ENCODE measurements at regions not wholly inside any gene's neighbourhood (a gene's known extent, or its start where the extent isn't known, plus 50 kb on each side); places are given as distances from the start of the nearest gene placed in this dataset.

GRCh38 chr19:30997222-30997621 lies 352.0 kb downstream of the TSHZ3 start:
- Mint-ChIP-seq H3K4me1 (no peaks in the 10 kb centered on the region), H3K27ac (no peak overlapping the region), H3K4me3 (no peak overlapping the region), H3K27me3 (ENCODE audit: low read depth) (peaks cover 24% of the 10 kb centered on the region), H3K9me3 (no peaks in the 10 kb centered on the region), H3K36me3 (no peaks in the 10 kb centered on the region)
- TF ChIP-seq CTCF (IDR thresholded peaks at IDR 0.05; ENCODE audit: unreplicated experiment), result no peak
- no peak for DNase-seq (ENCODE audit: low spot score in 2 of 2, unreplicated experiment in 2 of 2)

GRCh38 chr19:30978639-30979038 lies 370.6 kb downstream of the TSHZ3 start:
- no peak for DNase-seq (ENCODE audit: low spot score in 2 of 2, unreplicated experiment in 2 of 2)
- H3K27ac Mint-ChIP-seq, result no peak overlapping the region
- H3K36me3 Mint-ChIP-seq, result no peaks in the 10 kb centered on the region
- peaks cover 11% of the 10 kb centered on the region for H3K9me3 Mint-ChIP-seq
- no peak for TF ChIP-seq CTCF (IDR thresholded peaks at IDR 0.05; ENCODE audit: unreplicated experiment)
- H3K27me3 Mint-ChIP-seq (ENCODE audit: low read depth), result peaks cover 18% of the 10 kb centered on the region
- H3K4me3 Mint-ChIP-seq, result no peak overlapping the region
- no peaks in the 10 kb centered on the region for H3K4me1 Mint-ChIP-seq

- H3K4me3 Mint-ChIP-seq, result no peak overlapping the region
- H3K36me3 Mint-ChIP-seq, result no peaks in the 10 kb centered on the region
- no peak overlapping the region for H3K27ac Mint-ChIP-seq
- no peaks in the 10 kb centered on the region for H3K9me3 Mint-ChIP-seq
- no peak for TF ChIP-seq CTCF (IDR thresholded peaks at IDR 0.05; ENCODE audit: unreplicated experiment)
- no peak for DNase-seq (ENCODE audit: low spot score in 2 of 2, unreplicated experiment in 2 of 2)
- peaks cover 10% of the 10 kb centered on the region for H3K27me3 Mint-ChIP-seq (ENCODE audit: low read depth)
- no peaks in the 10 kb centered on the region for H3K4me1 Mint-ChIP-seq
These were observed 379.6 kb downstream of the TSHZ3 start for GRCh38 chr19:30969591-30969990.

- no peak for TF ChIP-seq CTCF (IDR thresholded peaks at IDR 0.05; ENCODE audit: unreplicated experiment)
- no peak overlapping the region for H3K27ac Mint-ChIP-seq
- H3K9me3 Mint-ChIP-seq, result no peaks in the 10 kb centered on the region
- no peak for DNase-seq (ENCODE audit: low spot score in 2 of 2, unreplicated experiment in 2 of 2)
- peaks cover 7% of the 10 kb centered on the region for H3K27me3 Mint-ChIP-seq (ENCODE audit: low read depth)
- H3K4me3 Mint-ChIP-seq, result no peak overlapping the region
- no peaks in the 10 kb centered on the region for H3K4me1 Mint-ChIP-seq
- H3K36me3 Mint-ChIP-seq, result no peaks in the 10 kb centered on the region
These were observed 380.3 kb downstream of the TSHZ3 start for GRCh38 chr19:30968841-30969399.

GRCh38 chr19:30968210-30968609 lies 381.0 kb downstream of the TSHZ3 start:
- Mint-ChIP-seq H3K4me3 (no peak overlapping the region), H3K9me3 (peaks cover 3% of the 10 kb centered on the region), H3K27me3 (ENCODE audit: low read depth) (peaks cover 7% of the 10 kb centered on the region), H3K36me3 (no peaks in the 10 kb centered on the region), H3K4me1 (no peaks in the 10 kb centered on the region), H3K27ac (no peak overlapping the region)
- no peak for DNase-seq (ENCODE audit: low spot score in 2 of 2, unreplicated experiment in 2 of 2)
- TF ChIP-seq CTCF (IDR thresholded peaks at IDR 0.05; ENCODE audit: unreplicated experiment), result no peak

- no peak overlapping the region for H3K4me3 Mint-ChIP-seq
These were observed 382.8 kb downstream of the TSHZ3 start for GRCh38 chr19:30966486-30966885.

More at GRCh38 chr19:30966486-30966885, 382.8 kb downstream of the TSHZ3 start:
- peaks cover 13% of the 10 kb centered on the region for H3K9me3 Mint-ChIP-seq
- H3K27ac Mint-ChIP-seq, result no peak overlapping the region
- H3K27me3 Mint-ChIP-seq (ENCODE audit: low read depth), result peaks cover 3% of the 10 kb centered on the region
- no peaks in the 10 kb centered on the region for H3K36me3 Mint-ChIP-seq
- TF ChIP-seq CTCF (IDR thresholded peaks at IDR 0.05; ENCODE audit: unreplicated experiment), result no peak
- H3K4me1 Mint-ChIP-seq, result no peaks in the 10 kb centered on the region
- no peak for DNase-seq (ENCODE audit: low spot score in 2 of 2, unreplicated experiment in 2 of 2)

Measured in mesothelial cell of epicardium (in vitro differentiated cells).